Cardiac muscle cell (in vitro differentiated cells and primary cell): ENCODE measurements at regions not wholly inside any gene's neighbourhood (a gene's known extent, or its start where the extent isn't known, plus 50 kb on each side); places are given as distances from the start of the nearest gene placed in this dataset.

Source experiments
- DNase-seq, 2 donors: peaks; one replicate each; pipeline versions ENCODE4 v3.0.0 to v3.0.0-alpha.2; 2010 to 2017; ENCODE audit warnings: low read depth in 1 of 2, low spot score in 1 of 2
- H3K27ac ChIP-seq: fragments of 200-600 bp; sonication (generic); 2 replicates; pipeline ENCODE4 v1.5.1; 2016
- H3K27me3 ChIP-seq: fragments of 200-600 bp; sonication (generic); 2 replicates; pipeline ENCODE4 v1.6.0; 2016; ENCODE audit warnings: control low read depth
- H3K36me3 ChIP-seq: fragments of 200-600 bp; sonication (generic); 2 replicates; pipeline ENCODE4 v1.5.1; 2016; ENCODE audit warnings: control low read depth
- H3K4me1 ChIP-seq: fragments of 200-600 bp; sonication (generic); 2 replicates; pipeline ENCODE4 v1.8.1; 2017; ENCODE audit warnings: low read depth, mild to moderate bottlenecking, mixed run types
- H3K4me3 ChIP-seq: fragments of 200-600 bp; sonication (generic); 2 replicates; pipeline ENCODE4 v1.5.1; 2016; ENCODE audit warnings: mild to moderate bottlenecking
- H3K9me3 ChIP-seq: fragments of 200-600 bp; sonication (generic); 2 replicates; pipeline ENCODE4 v1.5.1; 2017; ENCODE audit warnings: low read depth, mild to moderate bottlenecking, control low read depth
- CTCF ChIP-seq: IDR thresholded peaks from 2 replicates; pipeline ENCODE4 v1.5.1; 2012; ENCODE audit warnings: low read depth, mild to moderate bottlenecking, low read length

- H3K4me1 ChIP-seq = no peaks in the 10 kb centered on the region
- no peak overlapping the region for H3K4me3 ChIP-seq
- no peak for TF ChIP-seq CTCF
- DNase-seq = no peak
- no peak overlapping the region for H3K27ac ChIP-seq
- no peaks in the 10 kb centered on the region for H3K9me3 ChIP-seq
- no peaks in the 10 kb centered on the region for H3K36me3 ChIP-seq
- H3K27me3 ChIP-seq = no peaks in the 10 kb centered on the region
Measured at GRCh38 chr5:92424785-92425426, 1041.8 kb upstream of the ARRDC3 start.

- DNase-seq = no peak
- no peak overlapping the region for H3K4me3 ChIP-seq
- no peaks in the 10 kb centered on the region for H3K27me3 ChIP-seq
- H3K36me3 ChIP-seq = no peaks in the 10 kb centered on the region
- no peak for TF ChIP-seq CTCF
- H3K27ac ChIP-seq = no peak overlapping the region
- no peaks in the 10 kb centered on the region for H3K4me1 ChIP-seq
- no peaks in the 10 kb centered on the region for H3K9me3 ChIP-seq
Measured at GRCh38 chr5:92421942-92422341, 1038.8 kb upstream of the ARRDC3 start.

GRCh38 chr5:92421196-92421595 lies 1038.1 kb upstream of the ARRDC3 start:
- DNase-seq = no peak

GRCh38 chr5:92419261-92419660 lies 1036.1 kb upstream of the ARRDC3 start:
- no peaks in the 10 kb centered on the region for H3K4me1 ChIP-seq
- H3K4me3 ChIP-seq = no peak overlapping the region
- H3K27me3 ChIP-seq = no peaks in the 10 kb centered on the region
- no peak for DNase-seq
- no peaks in the 10 kb centered on the region for H3K9me3 ChIP-seq
- H3K27ac ChIP-seq = no peak overlapping the region
- TF ChIP-seq CTCF = no peak
- no peaks in the 10 kb centered on the region for H3K36me3 ChIP-seq

More at GRCh38 chr5:92421196-92421595, 1038.1 kb upstream of the ARRDC3 start:
- H3K27ac ChIP-seq = no peak overlapping the region
- H3K4me1 ChIP-seq = no peaks in the 10 kb centered on the region
- no peak for TF ChIP-seq CTCF
- no peaks in the 10 kb centered on the region for H3K36me3 ChIP-seq
- no peaks in the 10 kb centered on the region for H3K9me3 ChIP-seq
- H3K27me3 ChIP-seq = no peaks in the 10 kb centered on the region
- H3K4me3 ChIP-seq = no peak overlapping the region

- no peak for DNase-seq
- no peak for TF ChIP-seq CTCF
- no peaks in the 10 kb centered on the region for H3K4me1 ChIP-seq
- no peak overlapping the region for H3K4me3 ChIP-seq
- no peaks in the 10 kb centered on the region for H3K9me3 ChIP-seq
- no peaks in the 10 kb centered on the region for H3K36me3 ChIP-seq
- no peak overlapping the region for H3K27ac ChIP-seq
- no peaks in the 10 kb centered on the region for H3K27me3 ChIP-seq
Measured at GRCh38 chr5:92418341-92418740, 1035.2 kb upstream of the ARRDC3 start.
